ENCODE measurements at regions not wholly inside any gene's neighbourhood (a gene's known extent, or its start where the extent isn't known, plus 50 kb on each side); places are given as distances from the start of the nearest gene placed in this dataset.

DNA sequence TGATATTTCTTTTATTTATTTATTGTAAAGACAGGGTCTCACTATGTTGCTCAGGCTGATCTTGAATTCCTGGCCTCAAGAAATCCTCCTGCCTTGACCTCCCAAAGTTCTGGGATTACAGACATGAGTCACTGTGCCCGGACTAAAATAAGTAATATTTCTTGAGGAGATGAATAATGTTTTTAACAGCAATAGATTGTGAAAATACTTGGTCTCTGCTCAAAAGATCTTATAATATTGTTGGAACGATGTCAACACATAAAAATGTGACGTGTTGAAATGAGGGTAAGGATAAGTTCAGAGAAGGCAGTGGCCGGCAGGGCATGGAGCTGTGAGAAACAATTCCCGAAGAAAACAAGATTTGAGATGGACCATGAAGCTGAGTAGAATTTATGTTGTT lies 178.7 kb downstream of the GJA1 start:
- TF ChIP-seq CTCF (IDR thresholded peaks at IDR 0.05) (no peak), POLR2A (IDR thresholded peaks at IDR 0.05; ENCODE audit: low read length) (no peak), HDAC2 (IDR thresholded peaks at IDR 0.05) (no peak)
- TF ChIP-seq, protein P1, sequence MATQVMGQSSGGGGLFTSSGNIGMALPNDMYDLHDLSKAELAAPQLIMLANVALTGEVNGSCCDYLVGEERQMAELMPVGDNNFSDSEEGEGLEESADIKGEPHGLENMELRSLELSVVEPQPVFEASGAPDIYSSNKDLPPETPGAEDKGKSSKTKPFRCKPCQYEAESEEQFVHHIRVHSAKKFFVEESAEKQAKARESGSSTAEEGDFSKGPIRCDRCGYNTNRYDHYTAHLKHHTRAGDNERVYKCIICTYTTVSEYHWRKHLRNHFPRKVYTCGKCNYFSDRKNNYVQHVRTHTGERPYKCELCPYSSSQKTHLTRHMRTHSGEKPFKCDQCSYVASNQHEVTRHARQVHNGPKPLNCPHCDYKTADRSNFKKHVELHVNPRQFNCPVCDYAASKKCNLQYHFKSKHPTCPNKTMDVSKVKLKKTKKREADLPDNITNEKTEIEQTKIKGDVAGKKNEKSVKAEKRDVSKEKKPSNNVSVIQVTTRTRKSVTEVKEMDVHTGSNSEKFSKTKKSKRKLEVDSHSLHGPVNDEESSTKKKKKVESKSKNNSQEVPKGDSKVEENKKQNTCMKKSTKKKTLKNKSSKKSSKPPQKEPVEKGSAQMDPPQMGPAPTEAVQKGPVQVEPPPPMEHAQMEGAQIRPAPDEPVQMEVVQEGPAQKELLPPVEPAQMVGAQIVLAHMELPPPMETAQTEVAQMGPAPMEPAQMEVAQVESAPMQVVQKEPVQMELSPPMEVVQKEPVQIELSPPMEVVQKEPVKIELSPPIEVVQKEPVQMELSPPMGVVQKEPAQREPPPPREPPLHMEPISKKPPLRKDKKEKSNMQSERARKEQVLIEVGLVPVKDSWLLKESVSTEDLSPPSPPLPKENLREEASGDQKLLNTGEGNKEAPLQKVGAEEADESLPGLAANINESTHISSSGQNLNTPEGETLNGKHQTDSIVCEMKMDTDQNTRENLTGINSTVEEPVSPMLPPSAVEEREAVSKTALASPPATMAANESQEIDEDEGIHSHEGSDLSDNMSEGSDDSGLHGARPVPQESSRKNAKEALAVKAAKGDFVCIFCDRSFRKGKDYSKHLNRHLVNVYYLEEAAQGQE (IDR thresholded peaks at IDR 0.05): no peak

Data from A549 (cell line).